LNCAP (cell line): ENCODE measurements at regions not wholly inside any gene's neighbourhood (a gene's known extent, or its start where the extent isn't known, plus 50 kb on each side); places are given as distances from the start of the nearest gene placed in this dataset.

Experiments used
- TF ChIP-seq, protein P1 (sequence below): fragments of 450-650 bp; IDR thresholded peaks from 2 replicates; pipeline ENCODE4 v1.5.1; 2017; ENCODE audit warnings: mild to moderate bottlenecking

DNA sequence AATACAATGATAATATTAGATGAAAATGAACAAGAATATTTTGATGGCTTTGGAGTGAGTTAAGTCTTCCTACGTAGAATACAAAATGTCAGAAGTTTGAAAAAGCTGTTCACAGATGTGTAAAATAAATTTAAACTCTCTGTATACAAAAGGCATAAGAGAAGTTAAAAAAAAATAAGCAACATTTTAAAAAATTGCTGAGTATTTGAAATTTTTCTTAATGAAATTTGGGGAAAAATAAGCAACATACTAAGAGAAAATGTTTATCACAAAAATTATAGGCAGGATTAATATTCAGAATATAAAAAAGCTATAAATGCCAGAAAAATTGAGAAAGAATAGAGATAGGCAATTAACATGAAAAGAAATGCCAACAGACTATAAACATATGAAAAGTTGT lies 470.7 kb upstream of the TRPC7 start:
- TF ChIP-seq, protein P1, sequence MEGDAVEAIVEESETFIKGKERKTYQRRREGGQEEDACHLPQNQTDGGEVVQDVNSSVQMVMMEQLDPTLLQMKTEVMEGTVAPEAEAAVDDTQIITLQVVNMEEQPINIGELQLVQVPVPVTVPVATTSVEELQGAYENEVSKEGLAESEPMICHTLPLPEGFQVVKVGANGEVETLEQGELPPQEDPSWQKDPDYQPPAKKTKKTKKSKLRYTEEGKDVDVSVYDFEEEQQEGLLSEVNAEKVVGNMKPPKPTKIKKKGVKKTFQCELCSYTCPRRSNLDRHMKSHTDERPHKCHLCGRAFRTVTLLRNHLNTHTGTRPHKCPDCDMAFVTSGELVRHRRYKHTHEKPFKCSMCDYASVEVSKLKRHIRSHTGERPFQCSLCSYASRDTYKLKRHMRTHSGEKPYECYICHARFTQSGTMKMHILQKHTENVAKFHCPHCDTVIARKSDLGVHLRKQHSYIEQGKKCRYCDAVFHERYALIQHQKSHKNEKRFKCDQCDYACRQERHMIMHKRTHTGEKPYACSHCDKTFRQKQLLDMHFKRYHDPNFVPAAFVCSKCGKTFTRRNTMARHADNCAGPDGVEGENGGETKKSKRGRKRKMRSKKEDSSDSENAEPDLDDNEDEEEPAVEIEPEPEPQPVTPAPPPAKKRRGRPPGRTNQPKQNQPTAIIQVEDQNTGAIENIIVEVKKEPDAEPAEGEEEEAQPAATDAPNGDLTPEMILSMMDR: no peak

GRCh38 chr5:136820848-136821247 lies 455.5 kb upstream of the TRPC7 start:
- TF ChIP-seq, protein P1: no peak

GRCh38 chr5:136819526-136820302 lies 454.4 kb upstream of the TRPC7 start:
- TF ChIP-seq, protein P1: no peak

GRCh38 chr5:136816327-136816726 lies 451.0 kb upstream of the TRPC7 start:
- TF ChIP-seq, protein P1: no peak

DNA sequence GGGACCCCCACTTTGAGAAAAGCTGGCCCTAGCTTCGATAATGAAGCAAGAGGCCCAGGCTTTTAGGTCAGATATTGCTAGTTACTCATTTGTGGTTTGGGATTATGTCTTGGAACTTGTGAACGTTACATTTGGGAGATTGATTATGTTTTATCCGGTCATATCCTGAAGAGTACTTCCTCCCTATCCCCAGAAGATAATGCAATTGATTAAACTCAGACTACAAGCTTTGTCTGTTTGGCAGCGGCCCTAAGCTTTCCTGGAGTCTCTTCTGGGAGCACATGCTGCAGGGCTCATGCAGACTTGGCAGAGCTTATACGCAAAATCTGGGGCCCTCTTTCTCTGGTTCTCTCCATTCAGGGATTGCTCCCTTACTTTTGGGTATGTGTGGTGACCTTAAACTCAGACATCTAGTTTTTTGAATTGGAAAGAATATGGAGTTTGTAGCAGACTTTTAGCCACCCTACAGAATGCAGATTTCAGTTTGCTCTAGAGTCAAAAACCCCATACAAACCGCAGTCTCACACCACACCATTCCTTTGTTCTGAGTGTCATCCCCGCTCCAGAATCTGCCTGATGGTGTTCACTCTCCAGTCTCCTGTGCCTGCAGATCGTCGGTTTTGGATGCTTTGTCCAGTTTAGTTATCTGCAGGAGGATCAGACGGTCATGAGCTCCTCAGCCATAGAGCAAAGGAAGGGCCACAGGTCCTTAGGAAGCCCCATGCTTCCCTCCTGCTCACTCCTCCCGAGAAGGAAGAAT lies 449.5 kb upstream of the TRPC7 start:
- TF ChIP-seq, protein P1: no peak

GRCh38 chr5:136811551-136811950 lies 446.2 kb upstream of the TRPC7 start:
- TF ChIP-seq, protein P1: no peak

DNA sequence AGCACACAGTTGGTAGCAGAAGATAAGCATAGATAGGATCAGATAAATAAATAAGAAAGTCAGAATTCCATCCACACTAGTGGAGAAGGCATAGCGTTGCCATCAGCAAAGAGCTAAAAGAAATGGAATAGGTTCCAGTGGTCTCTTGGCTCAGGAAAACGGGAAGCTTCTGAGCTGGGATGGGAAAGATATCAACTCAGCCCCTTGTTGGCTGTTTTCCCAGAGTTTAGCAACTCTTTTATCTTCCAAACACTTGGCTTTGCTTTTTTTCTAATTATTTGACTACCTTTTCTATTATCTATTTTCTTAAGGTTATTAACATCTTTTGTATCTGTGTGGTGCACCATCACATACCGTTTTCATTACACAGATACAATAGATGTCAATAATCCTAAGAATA lies 445.7 kb upstream of the TRPC7 start:
- TF ChIP-seq, protein P1: no peak
